Esophagus muscularis mucosa (tissue), 4 donors: ENCODE measurements at regions not wholly inside any gene's neighbourhood (a gene's known extent, or its start where the extent isn't known, plus 50 kb on each side); places are given as distances from the start of the nearest gene placed in this dataset.

Source experiments
- EP300 ChIP-seq: sonication (generic); formaldehyde crosslinking; IDR thresholded peaks from one replicate; pipeline ENCODE4 v1.6.1; 2017; ENCODE audit warnings: antibody characterized with exemption
- POLR2A ChIP-seq: fragments of 450-650 bp; IDR thresholded peaks from one replicate; pipeline ENCODE4 v1.6.1; 2017; ENCODE audit warnings: antibody characterized with exemption, moderate library complexity, mild to moderate bottlenecking, low read depth
- POLR2AphosphoS5 ChIP-seq, 2 donors: sonication (generic); formaldehyde crosslinking; IDR thresholded peaks; one replicate each; pipeline ENCODE4 v1.6.1; 2017; ENCODE audit warnings: antibody characterized with exemption in 2 of 2
- TF ChIP-seq, protein P1 (sequence below), 3 experiments: fragments of 200-600 bp in 2 of 3; fragments of 450-650 bp in 1 of 3; sonication (generic) in 2 of 3; IDR thresholded peaks; one replicate each; pipeline ENCODE4 v1.5.1; 2017 to 2019; ENCODE audit warnings: antibody characterized with exemption in 3 of 3, mild to moderate bottlenecking in 2 of 3, moderate library complexity in 1 of 3

DNA sequence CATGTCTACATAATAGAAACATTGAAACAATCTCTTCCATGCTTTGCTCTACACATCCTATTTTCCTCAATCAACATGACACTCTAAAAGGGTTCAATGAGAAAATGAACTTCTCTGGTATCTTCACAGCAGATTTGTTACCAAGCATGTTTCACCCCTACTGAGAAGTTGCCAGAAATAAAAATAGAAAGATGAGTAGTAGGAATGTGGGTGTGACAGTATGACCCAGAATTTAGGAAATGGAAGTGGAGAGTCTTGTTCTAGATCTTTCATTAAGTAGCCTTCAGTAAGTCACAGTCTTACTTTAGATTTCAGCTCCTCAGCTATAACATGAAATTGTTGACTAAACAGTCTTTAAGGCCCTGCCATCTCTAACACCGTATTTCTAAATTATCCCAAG, 581.8 kb downstream of the EFNA5 start:
- TF ChIP-seq, protein P1, sequence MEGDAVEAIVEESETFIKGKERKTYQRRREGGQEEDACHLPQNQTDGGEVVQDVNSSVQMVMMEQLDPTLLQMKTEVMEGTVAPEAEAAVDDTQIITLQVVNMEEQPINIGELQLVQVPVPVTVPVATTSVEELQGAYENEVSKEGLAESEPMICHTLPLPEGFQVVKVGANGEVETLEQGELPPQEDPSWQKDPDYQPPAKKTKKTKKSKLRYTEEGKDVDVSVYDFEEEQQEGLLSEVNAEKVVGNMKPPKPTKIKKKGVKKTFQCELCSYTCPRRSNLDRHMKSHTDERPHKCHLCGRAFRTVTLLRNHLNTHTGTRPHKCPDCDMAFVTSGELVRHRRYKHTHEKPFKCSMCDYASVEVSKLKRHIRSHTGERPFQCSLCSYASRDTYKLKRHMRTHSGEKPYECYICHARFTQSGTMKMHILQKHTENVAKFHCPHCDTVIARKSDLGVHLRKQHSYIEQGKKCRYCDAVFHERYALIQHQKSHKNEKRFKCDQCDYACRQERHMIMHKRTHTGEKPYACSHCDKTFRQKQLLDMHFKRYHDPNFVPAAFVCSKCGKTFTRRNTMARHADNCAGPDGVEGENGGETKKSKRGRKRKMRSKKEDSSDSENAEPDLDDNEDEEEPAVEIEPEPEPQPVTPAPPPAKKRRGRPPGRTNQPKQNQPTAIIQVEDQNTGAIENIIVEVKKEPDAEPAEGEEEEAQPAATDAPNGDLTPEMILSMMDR (IDR thresholded peaks at IDR 0.05) = no peak
- no peak for TF ChIP-seq POLR2A
- TF ChIP-seq POLR2AphosphoS5 (IDR thresholded peaks at IDR 0.05) = no peak
- TF ChIP-seq EP300 = no peak
